NCI-H146 (cell line): ENCODE measurements at regions not wholly inside any gene's neighbourhood (a gene's known extent, or its start where the extent isn't known, plus 50 kb on each side); places are given as distances from the start of the nearest gene placed in this dataset.

Experiments used
- DNase-seq: peaks from one replicate; lab custom pipeline; 2025; lab: John Stamatoyannopoulos, UW

- no peak for DNase-seq
These were observed 51.8 kb upstream of the ANKRD34C start for GRCh38 chr15:79230766-79231165.

GRCh38 chr15:79222808-79223207 is 59.7 kb upstream of the ANKRD34C start:
- DNase-seq, result no peak

GRCh38 chr15:79221696-79222095 is 60.8 kb upstream of the ANKRD34C start:
- DNase-seq, result no peak

GRCh38 chr15:79219393-79220056 is 63.0 kb upstream of the ANKRD34C start:
- DNase-seq, result no peak

GRCh38 chr15:79218588-79219200 is 63.8 kb upstream of the ANKRD34C start:
- DNase-seq, result no peak

- DNase-seq, result no peak
These were observed 68.9 kb upstream of the ANKRD34C start for GRCh38 chr15:79213650-79214049.

GRCh38 chr15:79212589-79213157 is 69.8 kb upstream of the ANKRD34C start:
- DNase-seq, result no peak

GRCh38 chr15:79211481-79211880 is 71.0 kb upstream of the ANKRD34C start:
- no peak for DNase-seq

GRCh38 chr15:79209690-79210089 is 72.8 kb upstream of the ANKRD34C start:
- DNase-seq, result no peak

GRCh38 chr15:79209116-79209515 is 73.4 kb upstream of the ANKRD34C start:
- peak; percentile 13 for DNase-seq

GRCh38 chr15:79208179-79208578 is 74.3 kb upstream of the ANKRD34C start:
- no peak for DNase-seq

GRCh38 chr15:79206940-79207339 is 75.6 kb upstream of the ANKRD34C start:
- DNase-seq, result no peak

GRCh38 chr15:79204886-79205675 is 77.4 kb upstream of the ANKRD34C start:
- DNase-seq, result no peak

GRCh38 chr15:79198461-79198860 is 84.1 kb upstream of the ANKRD34C start:
- no peak for DNase-seq

GRCh38 chr15:79197285-79197684 is 85.2 kb upstream of the ANKRD34C start:
- no peak for DNase-seq

- DNase-seq, result no peak
These were observed 86.7 kb upstream of the ANKRD34C start for GRCh38 chr15:79195802-79196201.

GRCh38 chr15:79195239-79195638 is 87.3 kb upstream of the ANKRD34C start:
- no peak for DNase-seq

GRCh38 chr15:79194386-79194785 is 88.1 kb upstream of the ANKRD34C start:
- DNase-seq, result no peak

- DNase-seq, result no peak
These were observed 89.0 kb upstream of the ANKRD34C start for GRCh38 chr15:79193549-79193948.

GRCh38 chr15:79193103-79193502 is 89.4 kb upstream of the ANKRD34C start:
- no peak for DNase-seq

GRCh38 chr15:79192462-79193036 is 90.0 kb upstream of the ANKRD34C start:
- no peak for DNase-seq

GRCh38 chr15:79190093-79190492 is 92.4 kb upstream of the ANKRD34C start:
- no peak for DNase-seq
